SK-N-SH (cell line): ENCODE measurements at regions not wholly inside any gene's neighbourhood (a gene's known extent, or its start where the extent isn't known, plus 50 kb on each side); places are given as distances from the start of the nearest gene placed in this dataset.

Experiments
- RFX5 ChIP-seq: IDR thresholded peaks from 2 replicates; pipeline ENCODE4 v1.6.1; 2012; ENCODE audit warnings: mild to moderate bottlenecking, improper control_type of control experiment, low read length
- USF2 ChIP-seq: fragments of 150-350 bp; IDR thresholded peaks from 2 replicates; pipeline ENCODE4 v1.6.1; 2017; ENCODE audit warnings: antibody characterized with exemption, low read length, low read depth, borderline replicate concordance

GRCh38 chr2:147002256-147002655, 842.6 kb upstream of the ACVR2A start:
- TF ChIP-seq USF2 (no peak), RFX5 (no peak)
